ENCODE measurements at regions not wholly inside any gene's neighbourhood (a gene's known extent, or its start where the extent isn't known, plus 50 kb on each side); places are given as distances from the start of the nearest gene placed in this dataset.

GRCh38 chr6:103047567-103047966 lies 1654.1 kb downstream of the GRIK2 start:
- no peak for TF ChIP-seq CTCF (IDR thresholded peaks at IDR 0.05)
- no peak for TF ChIP-seq REST (IDR thresholded peaks at IDR 0.05; ENCODE audit: insufficient read depth in 1 of 2, low read depth in 2 of 2, low read length in 1 of 2)

All from Panc1 (cell line).